Lower leg skin (tissue), 3 donors: ENCODE measurements at regions not wholly inside any gene's neighbourhood (a gene's known extent, or its start where the extent isn't known, plus 50 kb on each side); places are given as distances from the start of the nearest gene placed in this dataset.

ENCODE experiments used
- POLR2A ChIP-seq, 2 donors: fragments of 450-650 bp; IDR thresholded peaks; one replicate each; pipeline ENCODE4 v1.6.1; 2016 to 2017; ENCODE audit warnings: antibody characterized with exemption in 2 of 2, mild to moderate bottlenecking in 1 of 2, moderate library complexity in 1 of 2
- TF ChIP-seq, protein P1 (sequence below), 3 donors: fragments of 450-650 bp; IDR thresholded peaks; one replicate each; pipeline ENCODE4 v1.5.1; 2016; ENCODE audit warnings: antibody characterized with exemption in 3 of 3, mild to moderate bottlenecking in 3 of 3, moderate library complexity in 2 of 3

DNA sequence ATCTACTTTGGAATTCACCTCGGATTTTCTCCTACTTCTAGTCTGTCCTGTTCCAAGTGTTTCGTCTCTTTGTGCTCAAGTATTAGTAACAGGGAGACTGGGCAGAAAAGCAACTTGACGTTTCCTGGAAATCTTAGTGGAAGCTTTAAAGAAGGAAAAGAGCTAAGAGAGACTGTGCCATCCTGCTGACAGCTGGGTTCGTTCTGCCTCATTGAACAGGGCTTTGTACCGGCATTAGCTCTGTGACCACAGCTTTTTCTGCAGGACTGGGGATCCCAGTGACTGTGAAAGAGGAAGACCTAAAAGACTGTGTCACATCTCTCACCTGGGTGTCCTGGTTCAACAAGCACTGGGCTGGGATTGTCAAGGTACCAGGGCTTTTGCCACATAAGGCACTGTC lies 70.8 kb upstream of the CDCA7L start:
- no peak for TF ChIP-seq POLR2A (IDR thresholded peaks at IDR 0.05)
- TF ChIP-seq, protein P1, sequence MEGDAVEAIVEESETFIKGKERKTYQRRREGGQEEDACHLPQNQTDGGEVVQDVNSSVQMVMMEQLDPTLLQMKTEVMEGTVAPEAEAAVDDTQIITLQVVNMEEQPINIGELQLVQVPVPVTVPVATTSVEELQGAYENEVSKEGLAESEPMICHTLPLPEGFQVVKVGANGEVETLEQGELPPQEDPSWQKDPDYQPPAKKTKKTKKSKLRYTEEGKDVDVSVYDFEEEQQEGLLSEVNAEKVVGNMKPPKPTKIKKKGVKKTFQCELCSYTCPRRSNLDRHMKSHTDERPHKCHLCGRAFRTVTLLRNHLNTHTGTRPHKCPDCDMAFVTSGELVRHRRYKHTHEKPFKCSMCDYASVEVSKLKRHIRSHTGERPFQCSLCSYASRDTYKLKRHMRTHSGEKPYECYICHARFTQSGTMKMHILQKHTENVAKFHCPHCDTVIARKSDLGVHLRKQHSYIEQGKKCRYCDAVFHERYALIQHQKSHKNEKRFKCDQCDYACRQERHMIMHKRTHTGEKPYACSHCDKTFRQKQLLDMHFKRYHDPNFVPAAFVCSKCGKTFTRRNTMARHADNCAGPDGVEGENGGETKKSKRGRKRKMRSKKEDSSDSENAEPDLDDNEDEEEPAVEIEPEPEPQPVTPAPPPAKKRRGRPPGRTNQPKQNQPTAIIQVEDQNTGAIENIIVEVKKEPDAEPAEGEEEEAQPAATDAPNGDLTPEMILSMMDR (IDR thresholded peaks at IDR 0.05) = no peak
